Transverse colon (tissue), 4 donors: ENCODE measurements at regions not wholly inside any gene's neighbourhood (a gene's known extent, or its start where the extent isn't known, plus 50 kb on each side); places are given as distances from the start of the nearest gene placed in this dataset.

Source experiments
- DNase-seq: peaks from one replicate; pipeline ENCODE4 v3.0.0-alpha.2; 2019
- H3K27ac ChIP-seq, 4 donors: fragments of 200-600 bp; sonication (generic); 2 replicates each; pipeline ENCODE4 v1.5.1; 2016 to 2018; ENCODE audit warnings: inconsistent platforms in 4 of 4
- H3K27me3 ChIP-seq: fragments of 200-600 bp; sonication (generic); 2 replicates; pipeline ENCODE4 v1.5.1; 2017; ENCODE audit warnings: inconsistent platforms
- H3K36me3 ChIP-seq, 4 donors: fragments of 200-600 bp; sonication (generic); 2 replicates each; pipeline ENCODE4 v1.5.1; 2017 to 2019; ENCODE audit warnings: inconsistent platforms in 4 of 4
- H3K4me1 ChIP-seq, 4 donors: fragments of 200-600 bp; sonication (generic); 2 replicates each; pipeline ENCODE4 v1.5.1; 2017 to 2020; ENCODE audit warnings: inconsistent platforms in 4 of 4
- H3K4me3 ChIP-seq, 4 donors: fragments of 200-600 bp; sonication (generic); 1 replicate in 1 of 4; 2 replicates in 3 of 4; pipeline versions ENCODE4 v1.5.1 to v1.6.1; 2017 to 2019; ENCODE audit warnings: inconsistent platforms in 4 of 4
- H3K9me3 ChIP-seq, 2 donors: fragments of 200-600 bp; sonication (generic); 2 replicates each; pipeline ENCODE4 v1.5.1; 2017 to 2019; ENCODE audit warnings: inconsistent platforms in 2 of 2
- EP300 ChIP-seq: sonication (generic); formaldehyde crosslinking; IDR thresholded peaks from one replicate; pipeline ENCODE4 v1.6.1; 2017; ENCODE audit warnings: antibody characterized with exemption, low read depth
- POLR2A ChIP-seq: fragments of 450-650 bp; IDR thresholded peaks from one replicate; pipeline ENCODE4 v1.6.1; 2016; ENCODE audit warnings: antibody characterized with exemption, mild to moderate bottlenecking, moderate library complexity
- POLR2AphosphoS5 ChIP-seq, 3 donors: sonication (generic); formaldehyde crosslinking; IDR thresholded peaks; one replicate each; pipeline ENCODE4 v1.6.1; 2016; ENCODE audit warnings: antibody characterized with exemption in 3 of 3
- WGBS, 2 donors: methylation state at CpG; one replicate each; pipeline ENCODE4 v1.1.5; 2018; ENCODE audit warnings: low coverage in 1 of 2; 5-methylcytosine and 5-hydroxymethylcytosine counted together
- in situ Hi-C, 4 donors: fragments of 200-750 bp; cut with MboI; loops; one replicate each; pipeline versions ENCODE4 v1.15.0 to v1.15.1; 2017; ENCODE audit warnings: low sequenced_read_pairs in 3 of 4, low pct_ligation_motif_present in 1 of 4, low pct_unique_long_range_greater_than_20kb in 1 of 4
- intact Hi-C: fragments of 100-400 bp; cut with DNase I; formaldehyde crosslinking; loops from one replicate; pipeline ENCODE4 v1.15.1; 2023; ENCODE audit warnings: low total_unique reads
- TF ChIP-seq, protein P1 (sequence below), 5 experiments: fragments of 200-600 bp in 3 of 5; fragments of 450-650 bp in 2 of 5; sonication (generic) in 3 of 5; IDR thresholded peaks; 1 replicate in 2 of 5; 2 replicates in 3 of 5; pipeline ENCODE4 v1.5.1; 2016 to 2017; ENCODE audit warnings: antibody characterized with exemption in 5 of 5, inconsistent platforms in 3 of 5, mild to moderate bottlenecking in 2 of 5, moderate library complexity in 1 of 5

DNA sequence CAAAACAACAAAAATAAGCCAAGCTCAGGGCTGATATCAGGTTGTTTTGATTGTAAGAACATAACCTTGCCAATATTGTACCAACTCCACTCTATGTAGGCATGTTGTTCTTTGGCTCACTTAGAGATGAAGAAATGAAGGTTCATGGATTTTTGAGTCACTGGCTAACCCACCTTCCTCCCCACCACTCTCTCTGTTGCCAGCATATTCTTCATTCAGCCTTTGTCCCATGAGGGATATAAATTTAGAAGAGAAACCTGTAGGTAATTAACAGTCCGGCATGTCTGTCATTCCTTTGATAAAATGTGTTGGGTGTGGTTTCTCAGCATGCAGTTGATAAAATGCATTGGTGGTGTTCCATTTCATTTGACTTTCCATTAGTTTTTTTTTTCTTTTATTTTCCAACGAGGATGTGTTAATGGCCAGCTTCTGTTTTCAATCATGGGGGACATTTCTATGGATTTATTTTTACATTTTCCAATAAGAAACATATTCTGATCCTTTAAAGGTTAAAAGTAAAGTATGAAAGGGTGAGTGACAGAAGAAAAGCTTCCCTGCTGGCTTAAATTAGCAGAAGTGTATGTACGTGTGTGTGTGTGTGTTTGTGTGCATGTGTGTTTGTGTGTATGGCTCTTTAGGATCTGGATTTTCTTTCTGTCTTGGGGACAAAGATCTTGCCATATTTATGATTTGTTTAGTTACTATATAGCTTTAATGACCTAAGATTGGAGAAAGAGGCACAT is 166.2 kb upstream of the KCNJ16 start:
- no peak overlapping the region for H3K4me3 ChIP-seq
- H3K27me3 ChIP-seq, result no peaks in the 10 kb centered on the region
- H3K27ac ChIP-seq, result no peak overlapping the region
- no peaks in the 10 kb centered on the region for H3K36me3 ChIP-seq
- H3K4me1 ChIP-seq, result no peaks in the 10 kb centered on the region
- H3K9me3 ChIP-seq, result no peaks in the 10 kb centered on the region
- intact Hi-C loops (no loop called here), in situ Hi-C loops (no loop called here)
- WGBS, 2 donors, result 45% methylated on average over 3 of the region's 3 CpGs
- no peak for DNase-seq
- TF ChIP-seq, protein P1, sequence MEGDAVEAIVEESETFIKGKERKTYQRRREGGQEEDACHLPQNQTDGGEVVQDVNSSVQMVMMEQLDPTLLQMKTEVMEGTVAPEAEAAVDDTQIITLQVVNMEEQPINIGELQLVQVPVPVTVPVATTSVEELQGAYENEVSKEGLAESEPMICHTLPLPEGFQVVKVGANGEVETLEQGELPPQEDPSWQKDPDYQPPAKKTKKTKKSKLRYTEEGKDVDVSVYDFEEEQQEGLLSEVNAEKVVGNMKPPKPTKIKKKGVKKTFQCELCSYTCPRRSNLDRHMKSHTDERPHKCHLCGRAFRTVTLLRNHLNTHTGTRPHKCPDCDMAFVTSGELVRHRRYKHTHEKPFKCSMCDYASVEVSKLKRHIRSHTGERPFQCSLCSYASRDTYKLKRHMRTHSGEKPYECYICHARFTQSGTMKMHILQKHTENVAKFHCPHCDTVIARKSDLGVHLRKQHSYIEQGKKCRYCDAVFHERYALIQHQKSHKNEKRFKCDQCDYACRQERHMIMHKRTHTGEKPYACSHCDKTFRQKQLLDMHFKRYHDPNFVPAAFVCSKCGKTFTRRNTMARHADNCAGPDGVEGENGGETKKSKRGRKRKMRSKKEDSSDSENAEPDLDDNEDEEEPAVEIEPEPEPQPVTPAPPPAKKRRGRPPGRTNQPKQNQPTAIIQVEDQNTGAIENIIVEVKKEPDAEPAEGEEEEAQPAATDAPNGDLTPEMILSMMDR (IDR thresholded peaks at IDR 0.05), result no peak
- no peak for TF ChIP-seq EP300
- TF ChIP-seq POLR2AphosphoS5 (IDR thresholded peaks at IDR 0.05), result no peak
- TF ChIP-seq POLR2A, result no peak

GRCh38 chr17:69909389-69909788 is 165.6 kb upstream of the KCNJ16 start:
- intact Hi-C loops (no loop called here), in situ Hi-C loops (no loop called here)
- Histone ChIP-seq H3K4me3 (no peak overlapping the region), H3K27ac (no peak overlapping the region), H3K27me3 (no peaks in the 10 kb centered on the region), H3K36me3 (no peaks in the 10 kb centered on the region), H3K4me1 (no peaks in the 10 kb centered on the region), H3K9me3 (no peaks in the 10 kb centered on the region)
- TF ChIP-seq, protein P1 (IDR thresholded peaks at IDR 0.05), result no peak
- TF ChIP-seq EP300, result no peak
- DNase-seq, result no peak

GRCh38 chr17:69912805-69913204 is 162.2 kb upstream of the KCNJ16 start:
- H3K27ac ChIP-seq, result no peak overlapping the region
- no peak for DNase-seq
- H3K4me3 ChIP-seq, result no peak overlapping the region
- WGBS, 2 donors, result 60 to 67% methylated on average over 1 to 3 of the region's 3 CpGs
- H3K36me3 ChIP-seq, result no peaks in the 10 kb centered on the region
- no peaks in the 10 kb centered on the region for H3K27me3 ChIP-seq
- H3K9me3 ChIP-seq, result no peaks in the 10 kb centered on the region
- H3K4me1 ChIP-seq, result no peaks in the 10 kb centered on the region
- intact Hi-C loops, result loop anchor here (5.0 kb wide), 1 partner anchor 1999 kb away; no protein-coding TSS in a partner anchor
- in situ Hi-C loops, result no loop called here
- no peak for TF ChIP-seq EP300

GRCh38 chr17:69913216-69913615 is 161.8 kb upstream of the KCNJ16 start:
- Histone ChIP-seq H3K27ac (no peak overlapping the region), H3K27me3 (no peaks in the 10 kb centered on the region), H3K9me3 (no peaks in the 10 kb centered on the region), H3K36me3 (no peaks in the 10 kb centered on the region), H3K4me1 (no peaks in the 10 kb centered on the region), H3K4me3 (no peak overlapping the region)
- 20 to 86% methylated on average over 1 to 2 of the region's 2 CpGs for WGBS, 2 donors
- TF ChIP-seq, protein P1 (IDR thresholded peaks at IDR 0.05), result no peak
- TF ChIP-seq POLR2AphosphoS5 (IDR thresholded peaks at IDR 0.05) (no peak), EP300 (no peak), POLR2A (no peak)
- intact Hi-C loops, result loop anchor here (5.0 kb wide), 1 partner anchor 1999 kb away; no protein-coding TSS in a partner anchor
- in situ Hi-C loops, result no loop called here
- DNase-seq, result no peak

DNA sequence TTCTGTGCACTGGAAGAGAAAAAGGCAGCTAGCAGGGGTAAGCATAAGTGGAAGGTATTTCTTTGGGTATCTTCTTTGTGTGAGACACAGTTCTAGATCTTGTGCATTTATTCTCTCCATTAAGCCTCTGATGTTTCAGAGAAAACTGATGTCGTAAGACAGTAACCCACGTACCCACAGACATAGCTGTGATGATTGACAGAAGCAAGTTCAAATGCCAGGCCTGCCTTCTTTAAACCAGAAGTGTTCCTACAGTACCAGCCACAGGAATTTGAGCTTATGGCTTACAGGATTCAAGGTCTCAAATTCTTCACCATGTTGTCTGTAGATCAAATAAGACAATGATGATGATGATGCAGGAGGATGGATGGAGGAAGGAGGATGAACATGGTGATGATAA is 161.4 kb upstream of the KCNJ16 start:
- DNase-seq, result no peak
- Histone ChIP-seq H3K27me3 (no peaks in the 10 kb centered on the region), H3K4me3 (no peak overlapping the region), H3K4me1 (no peaks in the 10 kb centered on the region), H3K9me3 (no peaks in the 10 kb centered on the region), H3K36me3 (no peaks in the 10 kb centered on the region), H3K27ac (no peak overlapping the region)
- TF ChIP-seq POLR2AphosphoS5 (IDR thresholded peaks at IDR 0.05) (no peak), EP300 (no peak)
- TF ChIP-seq, protein P1 (IDR thresholded peaks at IDR 0.05), result no peak
- 87% methylated on average over 2 of the region's 2 CpGs; no CpG with 5 or more reads in 1 of the 2 donors for WGBS, 2 donors
- in situ Hi-C loops, result no loop called here
- intact Hi-C loops, result loop anchor here (5.0 kb wide), 1 partner anchor 1999 kb away; no protein-coding TSS in a partner anchor
